ENCODE measurements at regions not wholly inside any gene's neighbourhood (a gene's known extent, or its start where the extent isn't known, plus 50 kb on each side); places are given as distances from the start of the nearest gene placed in this dataset.

DNA sequence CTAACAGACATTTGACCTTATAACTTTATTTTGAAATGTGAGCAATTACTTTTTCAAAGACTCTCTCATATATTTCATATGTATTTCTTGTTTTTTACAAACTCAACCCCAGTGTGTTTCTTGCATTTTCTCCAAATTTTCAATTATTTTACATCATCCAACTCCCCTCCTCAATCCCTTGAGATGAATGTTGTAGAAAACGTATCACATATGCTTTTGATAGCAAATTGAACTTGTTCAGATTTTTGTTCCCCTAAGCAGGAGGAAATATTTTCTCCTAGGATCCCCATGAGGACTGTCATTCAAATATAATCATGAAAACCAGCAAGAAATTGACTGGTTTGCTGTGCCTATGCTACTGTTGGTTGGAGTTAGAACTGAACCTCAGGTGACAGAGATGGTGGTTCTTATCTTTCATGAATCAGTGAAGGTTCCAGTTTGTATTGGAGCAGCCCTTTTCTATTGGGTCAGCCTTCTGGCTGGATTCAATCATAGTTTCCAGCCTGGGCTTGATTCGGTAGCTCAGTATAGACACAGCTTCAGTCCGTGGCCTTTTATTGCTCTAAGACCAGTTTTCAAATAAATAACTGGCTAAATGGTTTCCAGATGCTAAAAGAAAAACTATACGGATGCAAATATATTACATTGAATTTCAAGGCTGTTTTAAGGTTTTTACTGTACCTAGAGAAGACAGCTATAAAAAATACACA is 591.0 kb downstream of the EPHA4 start:
- POLR2A ChIA-PET: no interaction called here
- H3K4me3 Mint-ChIP-seq: no peak overlapping the region
- H3K27ac ChIP-seq (ENCODE audit: low read depth in 1 of 2, low read length in 2 of 2): no peak overlapping the region
- no peaks in the 10 kb centered on the region for H3K4me1 Mint-ChIP-seq (ENCODE audit: low read depth)
- TF ChIP-seq CTCF (IDR thresholded peaks at IDR 0.05): no peak
- no peak overlapping the region for H3K27ac Mint-ChIP-seq
- DNase-seq: no peak
- H3K36me3 Mint-ChIP-seq (ENCODE audit: low read depth): no peaks in the 10 kb centered on the region
- no peaks in the 10 kb centered on the region for H3K27me3 ChIP-seq (ENCODE audit: control insufficient read depth in 1 of 2, insufficient read depth in 2 of 2, low read length in 2 of 2)
- H3K9me3 Mint-ChIP-seq: peaks cover 3% of the 10 kb centered on the region
- no peak for ATAC-seq (ENCODE audit: poor library complexity)
- CTCF ChIA-PET: no interaction called here
- H3K27me3 Mint-ChIP-seq: peaks cover 7% of the 10 kb centered on the region
- H3K9me3 ChIP-seq (ENCODE audit: control insufficient read depth in 1 of 2, insufficient read depth in 1 of 2, low read length in 2 of 2): peaks cover 0 to 5% of the 10 kb centered on the region in 2 experiments
- no peak overlapping the region for H3K4me3 ChIP-seq (ENCODE audit: low read length)
- H3K36me3 ChIP-seq (ENCODE audit: insufficient read depth, low read length): no peaks in the 10 kb centered on the region
- intact Hi-C loops (cut with DNase I, micrococcal nuclease): no loop called here
- H3K4me1 ChIP-seq (ENCODE audit: insufficient read depth, low read length): no peaks in the 10 kb centered on the region

DNA sequence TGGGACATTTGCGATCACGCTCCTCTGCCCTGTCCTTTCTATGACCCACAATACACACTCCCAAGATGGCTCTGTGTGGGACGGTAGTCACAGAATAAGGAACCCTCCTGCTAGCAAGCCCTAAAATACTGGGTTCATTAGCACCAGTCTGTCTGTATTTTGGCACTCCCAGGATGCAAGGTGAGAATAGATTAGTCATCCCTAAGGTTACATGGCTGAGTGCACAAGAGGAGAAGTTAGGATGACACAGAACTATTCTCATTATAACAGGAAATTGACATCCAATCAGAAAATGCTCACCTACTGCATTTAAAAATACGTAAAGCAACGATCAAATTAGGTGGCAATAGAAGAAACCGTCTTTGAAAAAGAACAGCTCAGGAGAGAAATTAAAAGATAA is 590.2 kb downstream of the EPHA4 start:
- peaks cover 3% of the 10 kb centered on the region for H3K9me3 Mint-ChIP-seq
- no peak overlapping the region for H3K27ac Mint-ChIP-seq
- POLR2A ChIA-PET: no interaction called here
- Histone ChIP-seq H3K9me3 (ENCODE audit: control insufficient read depth in 1 of 2, insufficient read depth in 1 of 2, low read length in 2 of 2) (peaks cover 0 to 5% of the 10 kb centered on the region in 2 experiments), H3K36me3 (ENCODE audit: insufficient read depth, low read length) (no peaks in the 10 kb centered on the region), H3K27me3 (ENCODE audit: control insufficient read depth in 1 of 2, insufficient read depth in 2 of 2, low read length in 2 of 2) (no peaks in the 10 kb centered on the region), H3K4me1 (ENCODE audit: insufficient read depth, low read length) (no peaks in the 10 kb centered on the region), H3K4me3 (ENCODE audit: low read length) (no peak overlapping the region), H3K27ac (ENCODE audit: low read depth in 1 of 2, low read length in 2 of 2) (no peak overlapping the region)
- intact Hi-C loops (cut with DNase I, micrococcal nuclease): no loop called here
- ATAC-seq (ENCODE audit: poor library complexity) (no peak), DNase-seq (no peak)
- CTCF ChIA-PET: no interaction called here
- H3K4me3 Mint-ChIP-seq: no peak overlapping the region
- no peak for TF ChIP-seq CTCF (IDR thresholded peaks at IDR 0.05)
- H3K4me1 Mint-ChIP-seq (ENCODE audit: low read depth): no peaks in the 10 kb centered on the region
- H3K36me3 Mint-ChIP-seq (ENCODE audit: low read depth): no peaks in the 10 kb centered on the region
- H3K27me3 Mint-ChIP-seq: peaks cover 9% of the 10 kb centered on the region

GRCh38 chr2:220985561-220985960 is 586.5 kb downstream of the EPHA4 start:
- H3K4me1 Mint-ChIP-seq (ENCODE audit: low read depth): no peaks in the 10 kb centered on the region
- Histone ChIP-seq H3K27ac (ENCODE audit: low read depth in 1 of 2, low read length in 2 of 2) (no peak overlapping the region), H3K4me3 (ENCODE audit: low read length) (no peak overlapping the region), H3K9me3 (ENCODE audit: control insufficient read depth in 1 of 2, insufficient read depth in 1 of 2, low read length in 2 of 2) (peaks cover 0 to 5% of the 10 kb centered on the region in 2 experiments), H3K4me1 (ENCODE audit: insufficient read depth, low read length) (no peaks in the 10 kb centered on the region), H3K27me3 (ENCODE audit: control insufficient read depth in 1 of 2, insufficient read depth in 2 of 2, low read length in 2 of 2) (no peaks in the 10 kb centered on the region), H3K36me3 (ENCODE audit: insufficient read depth, low read length) (no peaks in the 10 kb centered on the region)
- H3K9me3 Mint-ChIP-seq: no peaks in the 10 kb centered on the region
- ChIA-PET CTCF (no interaction called here), POLR2A (no interaction called here)
- intact Hi-C loops (cut with DNase I, micrococcal nuclease): no loop called here
- H3K4me3 Mint-ChIP-seq: no peak overlapping the region
- peaks cover 28% of the 10 kb centered on the region for H3K27me3 Mint-ChIP-seq
- ATAC-seq (ENCODE audit: poor library complexity): no peak
- TF ChIP-seq CTCF (IDR thresholded peaks at IDR 0.05): no peak
- no peak overlapping the region for H3K27ac Mint-ChIP-seq
- no peak for DNase-seq
- H3K36me3 Mint-ChIP-seq (ENCODE audit: low read depth): no peaks in the 10 kb centered on the region
